HG03025 (cell line): ENCODE measurements at regions not wholly inside any gene's neighbourhood (a gene's known extent, or its start where the extent isn't known, plus 50 kb on each side); places are given as distances from the start of the nearest gene placed in this dataset.
"Not testable (repeated sequence)": the region's sequence is repeated elsewhere in the genome, so short reads cannot be mapped to it uniquely, and the experiment has no call there.

ENCODE experiments used
- ATAC-seq: cut with Tn5 transposase; IDR thresholded peaks from one replicate; pipeline ENCODE4 v1.9.1; 2021; ENCODE audit warnings: mild to moderate bottlenecking, moderate library complexity; ENCODE audit not compliant: unreplicated experiment, low FRiP score

DNA sequence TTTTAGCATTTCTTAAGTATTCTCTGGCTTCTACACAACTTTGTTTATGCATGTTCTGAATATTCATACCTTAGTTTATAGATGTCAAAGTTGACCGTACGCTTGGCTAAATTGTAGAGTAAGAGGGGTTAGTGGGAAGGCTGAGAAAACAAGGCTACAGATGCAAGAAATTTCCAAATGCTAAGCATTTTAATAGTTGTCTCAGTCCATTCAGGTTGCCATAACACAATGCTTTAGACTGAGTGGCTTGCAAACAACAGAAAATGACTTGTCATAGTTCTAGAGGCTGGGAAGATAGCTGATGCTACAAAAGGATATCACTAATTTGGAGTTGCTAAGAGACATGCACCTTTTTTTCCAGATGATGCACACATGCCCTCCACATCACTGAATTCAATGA is 53.0 kb upstream of the C1QTNF3 start:
- not testable (repeated sequence) for ATAC-seq

DNA sequence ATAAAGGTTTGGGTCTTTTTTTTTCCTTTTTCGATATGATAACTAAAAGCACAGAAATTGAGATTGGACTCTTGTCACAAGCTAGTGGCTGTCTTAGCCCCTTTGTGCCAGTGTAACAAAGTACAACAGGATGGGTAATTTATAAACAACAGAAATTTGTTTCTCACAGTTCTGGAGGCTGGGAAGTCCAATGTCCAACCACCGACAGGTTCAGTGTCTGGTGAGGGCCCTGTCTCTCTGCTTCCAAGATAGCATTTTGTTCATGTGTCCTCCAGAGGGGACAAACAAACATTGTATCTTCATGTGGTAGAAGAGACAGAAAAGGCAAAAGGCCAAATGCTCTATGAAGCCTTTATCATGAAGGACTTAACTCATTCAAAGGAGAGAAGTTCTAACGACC is 56.9 kb upstream of the C1QTNF3 start:
- not testable (repeated sequence) for ATAC-seq

DNA sequence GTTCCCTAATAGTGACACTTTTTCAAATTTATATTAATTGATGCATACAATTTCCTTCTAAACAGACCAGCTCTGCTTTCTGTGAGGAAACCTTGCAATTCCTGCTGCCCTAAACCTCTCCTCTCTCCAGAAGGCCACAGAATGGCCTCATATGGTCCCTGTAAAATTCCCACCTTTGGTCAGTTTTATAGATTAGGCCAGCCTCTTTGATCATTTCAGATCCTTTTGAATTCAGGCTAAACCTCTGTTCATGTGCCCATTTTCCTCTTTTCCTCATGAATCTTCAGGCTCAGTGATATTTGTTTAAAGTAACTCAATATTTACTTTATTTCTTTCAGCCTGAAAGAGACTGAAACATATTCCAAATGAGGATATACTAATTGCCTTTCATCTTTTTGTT is 58.6 kb upstream of the C1QTNF3 start:
- ATAC-seq = not testable (repeated sequence)

DNA sequence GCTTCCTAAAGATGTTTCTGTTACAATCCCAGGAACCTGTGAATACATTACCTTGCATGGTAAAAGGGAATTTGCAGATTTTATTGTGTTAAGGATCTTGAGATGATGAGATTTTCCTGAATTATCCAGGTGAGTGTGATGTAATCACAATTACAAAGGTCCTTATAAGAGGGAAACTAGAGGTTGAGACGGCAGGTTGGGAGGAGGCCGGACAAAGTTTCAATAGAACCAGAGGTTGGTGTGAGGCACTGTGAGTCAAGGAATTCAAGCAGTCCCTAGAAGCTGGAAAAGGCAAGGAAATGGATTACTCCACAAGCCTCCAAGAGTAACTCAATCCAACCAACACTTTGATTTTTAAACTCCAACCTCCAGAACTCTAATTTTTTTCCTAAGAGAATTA is 65.9 kb upstream of the C1QTNF3 start:
- ATAC-seq = not testable (repeated sequence)

DNA sequence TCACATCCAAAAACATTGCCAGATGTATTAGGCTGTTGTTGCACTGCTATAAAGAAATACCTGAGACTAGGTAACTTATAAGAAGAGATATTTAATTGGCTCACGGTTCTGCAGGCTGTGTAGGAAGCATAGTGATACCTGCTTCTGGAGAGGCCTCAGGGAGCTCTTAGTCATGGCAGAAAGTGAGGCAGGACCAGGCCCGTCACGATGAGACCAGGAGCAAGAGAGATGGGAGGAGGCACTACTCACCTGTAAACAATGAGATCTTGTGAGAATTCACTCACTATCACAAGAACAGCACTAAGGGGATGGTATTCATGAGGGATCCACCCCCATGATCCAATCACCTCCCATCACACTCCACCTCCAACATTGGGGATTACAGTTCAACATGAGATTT is 81.3 kb upstream of the C1QTNF3 start:
- ATAC-seq = not testable (repeated sequence)

DNA sequence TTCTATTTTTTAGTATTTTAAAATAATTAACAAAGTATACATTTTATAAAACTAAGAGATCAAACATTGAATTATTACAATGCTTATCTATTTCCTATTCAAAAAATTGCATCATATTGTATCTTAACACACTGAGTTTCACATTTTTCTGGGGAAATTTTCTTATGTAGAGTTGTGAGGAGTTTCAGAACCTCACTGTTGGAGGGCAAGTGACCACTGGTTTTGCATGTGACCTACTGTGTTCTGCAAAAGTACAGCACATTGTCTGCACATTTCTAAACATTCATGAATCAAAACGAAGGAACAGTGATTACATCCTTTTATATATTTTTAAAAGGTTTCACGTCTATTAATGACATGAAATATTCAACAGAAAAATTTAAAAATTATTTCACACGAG is 82.3 kb upstream of the C1QTNF3 start:
- ATAC-seq = peak; percentile 61

DNA sequence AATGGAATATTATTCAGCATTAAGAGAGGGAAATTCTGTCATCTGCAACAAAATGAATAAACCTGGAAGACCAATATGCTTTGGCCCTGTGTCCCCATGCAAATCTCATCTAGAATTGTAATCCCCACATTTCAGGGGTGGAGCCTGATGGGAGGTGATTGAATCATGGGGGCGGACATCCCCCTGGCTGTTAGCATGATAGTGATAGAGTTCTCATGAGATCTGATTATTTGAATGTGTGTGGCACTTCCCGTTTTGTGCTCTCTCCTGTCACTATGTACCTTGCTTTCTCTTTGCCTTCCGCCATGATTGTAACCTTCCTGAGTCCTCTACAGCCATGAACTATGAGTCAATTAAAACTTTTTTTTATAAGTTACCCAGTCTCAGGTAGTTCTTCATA is 83.7 kb upstream of the C1QTNF3 start:
- not testable (repeated sequence) for ATAC-seq

DNA sequence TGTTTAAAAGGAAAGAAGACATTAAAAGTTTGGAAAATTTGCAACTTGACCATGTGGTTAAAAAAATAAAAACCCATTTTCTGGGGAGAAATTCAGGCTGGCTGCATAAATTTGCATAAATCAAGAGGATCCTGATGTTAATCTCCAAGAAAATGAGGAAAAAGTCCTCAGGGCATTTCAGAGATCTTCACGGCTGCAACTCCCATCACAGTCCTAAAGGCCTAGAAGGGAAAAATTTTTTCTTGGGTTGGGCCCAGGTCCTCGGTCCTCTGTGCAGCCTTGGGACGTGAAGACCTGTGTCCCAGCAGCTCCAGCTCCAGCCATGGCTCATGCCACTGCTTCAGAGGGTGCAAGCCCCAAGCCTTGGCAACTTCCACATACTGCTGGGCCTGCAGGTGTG is 84.8 kb upstream of the C1QTNF3 start:
- not testable (repeated sequence) for ATAC-seq

DNA sequence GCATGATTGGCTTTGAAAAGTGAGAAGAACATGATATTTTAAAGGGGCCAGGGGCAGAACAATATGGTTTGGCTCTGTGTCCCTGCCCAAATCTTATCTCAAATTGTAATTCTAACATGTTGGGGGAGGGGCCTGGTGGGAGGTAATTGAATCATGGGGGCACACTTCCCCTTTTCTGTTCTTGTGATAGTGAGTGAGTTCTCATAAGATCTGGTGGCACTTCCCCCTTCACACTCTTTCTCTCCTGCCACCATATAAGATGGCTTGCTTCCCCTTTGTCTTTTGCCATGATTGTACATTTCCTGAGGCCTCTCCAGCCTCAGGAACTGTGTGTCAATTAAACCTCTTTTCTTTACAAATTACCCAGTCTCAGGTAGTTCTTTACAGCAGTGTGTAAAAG is 85.9 kb upstream of the C1QTNF3 start:
- ATAC-seq = not testable (repeated sequence)

DNA sequence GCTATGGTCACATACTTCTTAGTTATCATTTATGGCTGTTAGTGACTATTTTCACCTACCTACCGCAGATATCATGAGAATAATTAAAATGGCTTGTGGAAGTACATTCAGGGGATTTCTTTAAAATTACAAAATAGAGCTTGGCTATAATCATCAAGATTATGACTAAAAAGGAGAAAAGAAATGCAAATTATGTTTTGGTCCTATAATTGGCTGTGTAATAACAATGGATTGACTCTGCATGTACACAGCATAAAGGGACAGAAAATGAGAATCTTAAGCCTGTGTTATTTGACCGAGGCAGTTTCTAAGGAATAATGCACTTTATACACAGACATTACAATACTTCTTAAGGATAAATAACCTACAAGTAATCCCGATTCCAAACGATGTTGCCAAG is 112.0 kb upstream of the C1QTNF3 start:
- ATAC-seq = not testable (repeated sequence)

DNA sequence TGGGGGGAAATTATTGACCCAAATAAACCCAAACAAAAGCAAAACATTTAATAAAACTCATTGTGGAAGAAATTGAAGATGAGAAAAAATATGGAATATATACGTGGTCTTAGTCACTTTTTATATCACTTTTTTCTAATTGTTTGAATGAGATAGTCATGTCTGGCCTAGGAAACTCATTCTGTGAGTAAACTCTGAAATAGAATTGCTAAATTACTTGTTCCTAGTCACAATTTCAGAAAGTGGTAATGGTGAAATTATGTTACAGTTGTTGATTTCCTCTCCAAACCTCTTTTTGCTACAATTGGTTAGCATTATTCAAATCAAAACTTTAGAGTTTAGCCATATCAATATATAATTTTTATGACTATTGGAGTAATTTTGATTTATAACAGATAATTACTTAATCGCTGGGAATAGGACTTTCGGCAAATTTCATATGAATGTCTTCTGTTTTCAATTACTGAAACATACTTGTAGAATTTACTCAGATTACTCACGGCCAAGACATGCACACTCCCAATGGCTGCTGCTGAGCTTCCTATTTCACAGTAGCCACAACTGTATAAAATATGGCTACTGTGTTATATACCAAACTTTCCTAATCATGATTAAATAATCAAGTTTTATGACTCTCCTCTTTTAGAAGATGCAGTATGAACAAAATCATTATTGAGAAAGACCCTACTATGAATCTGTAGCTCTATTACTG is 113.8 kb upstream of the C1QTNF3 start:
- not testable (repeated sequence) for ATAC-seq

DNA sequence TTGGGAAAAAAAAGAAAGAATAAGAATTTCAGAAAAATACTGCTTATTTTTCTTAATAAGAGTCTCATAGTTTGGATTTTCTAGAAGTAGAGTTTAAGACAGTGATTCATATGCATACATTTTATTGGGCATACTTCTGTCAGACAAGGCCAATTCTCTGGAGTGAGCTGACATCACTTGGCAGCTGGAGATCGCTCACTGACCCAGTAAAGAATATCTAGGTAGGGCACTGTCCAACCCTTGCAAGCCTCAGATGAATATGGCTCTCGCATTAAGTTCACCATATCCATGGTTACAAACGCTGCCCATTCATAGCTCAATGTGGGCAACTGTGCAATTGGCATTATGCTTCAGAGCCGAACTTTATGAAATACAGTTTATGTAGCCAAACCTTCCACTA is 117.9 kb upstream of the C1QTNF3 start:
- not testable (repeated sequence) for ATAC-seq

DNA sequence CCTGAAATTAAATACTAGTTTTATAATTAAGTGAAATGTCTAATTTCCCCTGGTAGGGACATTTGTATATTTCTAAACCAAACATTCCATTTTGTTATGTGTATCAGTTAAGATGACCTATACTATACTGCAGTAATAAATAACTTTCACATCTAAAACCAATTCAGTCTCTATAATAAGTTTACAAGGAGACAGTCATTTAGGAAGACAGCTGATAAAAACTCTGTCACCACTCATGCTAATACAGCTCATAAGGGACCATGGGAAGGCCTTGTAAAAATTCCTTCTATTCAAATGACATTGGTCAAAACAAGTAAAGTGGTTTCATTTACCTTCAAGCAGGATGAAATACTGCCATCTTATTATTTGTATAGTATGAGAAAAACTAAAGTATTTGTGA is 128.4 kb upstream of the C1QTNF3 start:
- ATAC-seq = not testable (repeated sequence)

DNA sequence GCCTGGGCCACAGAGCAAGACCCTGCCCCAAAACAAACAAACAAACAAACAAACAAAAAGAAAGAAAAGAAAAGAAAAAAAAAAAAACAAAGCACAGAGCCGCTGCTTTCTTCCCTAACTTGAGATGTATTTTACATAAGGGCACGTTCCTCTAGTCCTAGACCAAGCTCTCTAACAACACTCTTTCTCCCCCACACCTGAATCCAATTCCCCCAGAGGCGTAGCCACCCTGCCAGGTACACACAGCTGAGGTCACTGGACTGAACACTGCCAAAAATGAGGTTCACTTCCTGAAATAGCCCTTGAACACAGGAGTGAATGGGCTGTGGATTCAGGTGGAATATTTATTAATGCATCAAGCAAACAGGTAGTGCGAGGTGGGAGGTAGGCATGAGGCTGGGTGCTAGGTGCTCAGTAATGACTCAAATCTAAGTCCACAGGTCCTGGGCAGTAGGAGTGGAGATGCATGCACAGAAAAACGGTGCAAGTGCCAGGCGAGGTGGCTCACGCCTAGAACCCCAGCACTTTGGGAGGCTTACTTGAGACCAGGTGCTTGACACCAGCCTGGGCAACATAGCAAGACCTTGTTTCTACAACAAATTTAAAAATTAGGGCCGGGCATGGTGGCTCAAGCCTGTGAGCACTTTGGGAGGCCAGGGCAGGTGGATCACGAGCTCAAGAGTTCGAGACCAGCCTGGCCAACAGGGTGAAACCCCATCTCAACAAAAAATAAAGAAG is 136.6 kb upstream of the C1QTNF3 start:
- not testable (repeated sequence) for ATAC-seq

DNA sequence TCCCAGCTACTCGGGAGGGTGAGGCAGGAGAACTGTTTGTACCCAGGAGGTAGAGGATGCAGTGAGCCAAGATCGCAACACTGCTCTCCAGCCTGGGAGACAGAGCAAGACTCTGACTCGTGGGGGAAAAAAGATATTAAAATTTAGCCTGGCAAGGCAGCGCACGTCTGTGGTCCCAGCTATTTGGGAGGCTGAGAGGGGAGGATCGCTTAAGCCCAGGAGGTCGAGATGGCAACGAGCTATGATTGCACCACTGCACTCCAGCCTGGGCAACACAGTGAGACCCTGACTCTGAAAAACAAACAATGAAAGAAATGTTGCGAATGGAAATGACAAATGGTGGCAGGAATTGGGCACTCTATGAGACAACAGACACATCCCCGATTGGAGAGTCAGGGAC is 137.2 kb upstream of the C1QTNF3 start:
- ATAC-seq = not testable (repeated sequence)

DNA sequence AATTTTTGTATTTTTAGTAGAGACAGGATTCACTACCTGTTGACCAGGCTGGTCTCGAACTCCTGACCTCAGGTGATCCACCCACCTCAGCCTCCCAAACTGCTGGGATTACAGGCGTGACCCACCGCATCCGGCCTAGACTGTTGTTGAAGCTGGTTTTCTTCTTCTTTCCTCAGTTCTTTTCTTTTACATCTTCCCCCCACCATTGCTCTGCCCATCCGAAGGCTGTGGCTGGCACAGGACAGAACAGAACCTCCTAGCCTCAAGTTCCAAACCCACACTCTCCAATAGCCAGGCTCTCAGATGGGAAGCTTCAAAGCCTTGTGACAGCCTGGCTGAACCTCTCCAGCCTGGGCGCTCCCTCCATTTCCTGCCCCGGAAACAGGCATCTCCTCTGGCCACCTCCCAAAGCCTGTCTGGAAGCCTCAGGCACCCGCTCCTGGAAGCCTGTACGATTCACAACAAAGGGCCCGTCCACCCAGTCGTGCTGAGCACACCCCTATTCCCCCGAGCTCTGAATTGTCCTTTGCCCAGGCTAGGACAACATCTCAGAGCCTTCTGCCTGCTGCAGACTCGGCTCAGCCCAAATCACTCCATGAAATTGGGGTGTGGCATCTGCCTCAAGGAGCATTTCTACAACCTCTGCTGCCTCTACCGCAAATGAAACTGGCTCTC is 138.1 kb upstream of the C1QTNF3 start:
- not testable (repeated sequence) for ATAC-seq

DNA sequence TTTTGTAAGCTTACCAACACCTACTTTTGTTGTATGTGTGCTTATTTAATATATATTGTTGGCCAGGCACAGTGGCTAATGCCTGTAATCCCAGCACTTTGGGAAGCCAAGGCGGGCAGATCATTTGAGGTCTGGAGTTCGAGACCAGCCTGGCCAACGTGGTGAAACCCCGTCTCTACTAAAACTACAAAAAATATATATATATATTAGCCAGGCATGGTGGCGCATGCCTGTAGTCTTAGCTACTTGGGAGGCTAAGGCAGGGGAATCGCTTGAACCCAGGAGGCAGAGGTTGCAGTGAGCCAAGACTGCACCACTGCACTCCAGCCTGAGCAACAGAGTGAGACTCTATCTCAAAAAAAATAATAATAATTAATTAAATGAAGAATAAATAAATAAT is 142.0 kb upstream of the C1QTNF3 start:
- not testable (repeated sequence) for ATAC-seq

DNA sequence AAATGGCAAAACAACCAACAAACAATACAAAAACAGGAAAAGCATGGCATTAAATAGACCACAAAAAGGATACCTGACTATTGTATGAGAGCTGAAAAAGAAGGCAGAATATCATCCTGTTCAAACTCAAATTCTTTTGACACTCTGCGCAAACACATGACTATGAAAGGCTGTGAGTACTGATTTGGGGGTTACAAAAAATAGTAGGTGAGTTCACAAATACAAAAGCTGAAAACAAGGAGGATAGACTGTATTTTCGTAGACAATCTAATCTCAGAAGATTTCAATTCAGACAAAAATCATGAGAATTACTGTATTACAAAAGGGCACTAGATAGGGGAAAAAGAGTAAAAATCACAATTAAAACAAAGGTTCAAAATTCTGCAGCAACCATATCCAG is 142.6 kb upstream of the C1QTNF3 start:
- not testable (repeated sequence) for ATAC-seq

DNA sequence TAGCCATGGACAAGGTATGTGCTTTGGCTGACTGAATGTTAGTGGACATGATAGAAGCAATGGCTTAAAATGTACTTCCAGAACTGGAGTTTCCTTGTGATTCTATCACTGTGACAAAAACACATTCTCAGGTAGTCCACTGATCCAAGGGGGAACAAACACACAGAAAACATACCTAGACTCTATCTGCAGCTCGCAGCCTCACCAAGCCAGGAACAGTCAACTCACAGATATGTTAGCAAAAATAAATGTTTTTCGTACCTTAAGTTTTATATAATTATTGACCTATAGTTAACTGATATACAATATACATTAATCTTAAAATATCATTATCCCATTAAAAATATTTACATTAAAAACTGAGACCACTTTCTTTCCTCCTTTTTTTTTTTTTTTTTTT is 143.1 kb upstream of the C1QTNF3 start:
- not testable (repeated sequence) for ATAC-seq

DNA sequence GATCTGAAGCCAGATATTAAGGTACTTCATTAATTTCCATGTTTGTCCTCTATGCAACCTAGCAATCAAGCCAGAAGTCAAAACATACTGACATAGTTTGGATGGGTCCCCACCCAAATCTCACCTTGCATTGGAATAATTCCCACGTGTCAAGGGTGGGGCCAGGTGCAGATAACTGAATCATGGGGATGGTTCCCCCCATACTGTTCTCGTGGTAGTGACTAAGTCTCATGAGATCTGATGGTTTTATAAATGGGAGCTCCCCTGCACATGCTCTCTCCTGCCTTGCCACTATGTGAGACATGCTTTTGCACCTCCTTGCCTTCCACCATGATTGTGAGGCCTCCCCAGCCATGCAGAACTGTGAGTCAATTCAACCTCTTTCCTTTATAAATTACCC is 143.9 kb upstream of the C1QTNF3 start:
- not testable (repeated sequence) for ATAC-seq

DNA sequence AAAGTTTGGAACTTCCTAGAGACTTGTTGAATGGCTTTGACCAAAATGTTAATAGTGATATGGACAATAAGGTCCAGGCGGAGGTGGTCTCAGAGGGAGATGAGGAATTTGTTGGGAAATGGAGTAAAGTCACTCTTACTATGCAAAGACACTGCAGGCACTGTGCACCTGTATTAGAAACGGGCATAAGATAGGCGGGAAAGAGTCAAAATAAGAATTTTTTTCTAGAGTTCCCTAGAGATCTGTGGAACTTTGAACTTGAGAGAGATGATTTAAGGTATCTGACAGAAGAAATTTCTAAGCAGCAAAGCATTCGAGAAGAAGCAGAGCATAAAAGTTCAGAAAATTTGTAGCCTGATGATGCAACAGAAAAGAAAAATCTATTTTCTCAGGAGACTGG is 144.4 kb upstream of the C1QTNF3 start:
- not testable (repeated sequence) for ATAC-seq
